Neural cell (in vitro differentiated cells): ENCODE measurements at regions not wholly inside any gene's neighbourhood (a gene's known extent, or its start where the extent isn't known, plus 50 kb on each side); places are given as distances from the start of the nearest gene placed in this dataset.

Source experiments
- H2AFZ ChIP-seq: fragments of 200-600, 300-800 bp; sonication (generic), shearing (Covaris generic); 2 replicates; pipeline ENCODE4 v1.6.0; 2014; ENCODE audit warnings: low read depth, mild to moderate bottlenecking, antibody characterized with exemption, low read length, moderate library complexity
- H3F3A ChIP-seq: fragments of 200-600 bp; shearing (Covaris generic); 2 replicates; pipeline ENCODE4 v1.6.1; 2016; ENCODE audit warnings: mild to moderate bottlenecking, moderate library complexity, mixed read lengths, antibody characterized with exemption, low read length; ENCODE audit not compliant: insufficient read depth, poor library complexity, severe bottlenecking
- H3K27ac ChIP-seq: fragments of 200-600, 300-800 bp; sonication (generic), shearing (Covaris generic); 2 replicates; pipeline ENCODE4 v1.5.1; 2014; ENCODE audit warnings: mild to moderate bottlenecking, low read length, moderate library complexity
- H3K27me3 ChIP-seq: fragments of 300-800, 200-600 bp; sonication (generic), shearing (Covaris generic); 2 replicates; pipeline ENCODE4 v1.6.0; 2014; ENCODE audit warnings: mild to moderate bottlenecking, low read depth, low read length, moderate library complexity; ENCODE audit not compliant: insufficient read depth
- H3K36me3 ChIP-seq: fragments of 300-800, 200-600 bp; sonication (generic), shearing (Covaris generic); 2 replicates; pipeline ENCODE4 v1.5.1; 2014; ENCODE audit warnings: mild to moderate bottlenecking, antibody characterized with exemption, low read length, moderate library complexity; ENCODE audit not compliant: insufficient read depth
- H3K4me2 ChIP-seq: fragments of 300-800, 200-600 bp; sonication (generic), shearing (Covaris generic); 2 replicates; pipeline ENCODE4 v1.6.0; 2014; ENCODE audit warnings: mild to moderate bottlenecking, low read length
- H3K4me3 ChIP-seq: fragments of 300-800, 200-600 bp; sonication (generic), shearing (Covaris generic); 2 replicates; pipeline ENCODE4 v1.5.1; 2014; ENCODE audit warnings: mild to moderate bottlenecking, low read length, moderate library complexity
- H3K79me2 ChIP-seq: fragments of 200-600 bp; shearing (Covaris generic); replicated peaks from 2 replicates; pipeline ENCODE4 v1.6.0; 2014; ENCODE audit warnings: mild to moderate bottlenecking, low read length, moderate library complexity; ENCODE audit not compliant: insufficient read depth
- H3K9ac ChIP-seq: fragments of 300-800, 200-600 bp; sonication (generic), shearing (Covaris generic); 2 replicates; pipeline ENCODE4 v1.6.1; 2016; ENCODE audit warnings: mild to moderate bottlenecking, low read length, mixed read lengths
- H3K9me2 ChIP-seq: fragments of 200-600 bp; shearing (Covaris generic); 2 replicates; pipeline ENCODE4 v1.6.1; 2016; ENCODE audit warnings: mild to moderate bottlenecking, low read length, mixed read lengths; ENCODE audit not compliant: insufficient read depth
- H3K9me3 ChIP-seq: fragments of 200-600, 300-800 bp; sonication (generic), shearing (Covaris generic); 2 replicates; pipeline ENCODE4 v1.6.1; 2016; ENCODE audit warnings: mild to moderate bottlenecking, mixed run types, low read length, moderate library complexity, mixed read lengths
- H4K20me1 ChIP-seq: fragments of 200-600 bp; shearing (Covaris generic); 2 replicates; pipeline ENCODE4 v1.6.1; 2016; ENCODE audit warnings: mild to moderate bottlenecking, mixed run types; ENCODE audit not compliant: insufficient read depth
- EP300 ChIP-seq: fragments of 450-650 bp; conservative IDR thresholded peaks from 2 replicates; pipeline ENCODE4 v1.6.1; 2014; ENCODE audit warnings: antibody characterized with exemption, mild to moderate bottlenecking, moderate library complexity; ENCODE audit not compliant: poor library complexity, severe bottlenecking
- EZH2 ChIP-seq: fragments of 200-600, 300-800 bp; shearing (Covaris generic), sonication (generic); IDR thresholded peaks from 2 replicates; pipeline ENCODE4 v1.6.1; 2014; ENCODE audit warnings: antibody characterized with exemption, low read length, borderline replicate concordance, mild to moderate bottlenecking; ENCODE audit not compliant: insufficient read depth, poor library complexity, severe bottlenecking
- MXI1 ChIP-seq: fragments of 450-650 bp; conservative IDR thresholded peaks from 2 replicates; pipeline ENCODE4 v1.6.1; 2014; ENCODE audit warnings: antibody characterized with exemption, mild to moderate bottlenecking; ENCODE audit not compliant: poor library complexity, severe bottlenecking
- POLR2AphosphoS5 ChIP-seq: IDR thresholded peaks from 2 replicates; pipeline ENCODE4 v1.6.1; 2012
- RAD21 ChIP-seq: fragments of 450-650 bp; conservative IDR thresholded peaks from 2 replicates; pipeline ENCODE4 v1.6.1; 2014; ENCODE audit warnings: antibody characterized with exemption, mild to moderate bottlenecking, moderate library complexity
- REST ChIP-seq: IDR thresholded peaks from 2 replicates; pipeline ENCODE4 v1.6.1; 2012; ENCODE audit warnings: borderline replicate concordance
- SMC3 ChIP-seq: fragments of 450-650 bp; conservative IDR thresholded peaks from 2 replicates; pipeline ENCODE4 v1.6.1; 2014; ENCODE audit warnings: antibody characterized with exemption, mild to moderate bottlenecking, moderate library complexity; ENCODE audit not compliant: poor library complexity
- TAF1 ChIP-seq: IDR thresholded peaks from 2 replicates; pipeline ENCODE4 v1.6.1; 2012; ENCODE audit warnings: low read depth
- TF ChIP-seq, protein P1 (sequence below): fragments of 450-650 bp; IDR thresholded peaks from 2 replicates; pipeline ENCODE4 v1.5.1; 2014; ENCODE audit warnings: antibody characterized with exemption, mild to moderate bottlenecking, moderate library complexity; ENCODE audit not compliant: poor library complexity, severe bottlenecking

DNA sequence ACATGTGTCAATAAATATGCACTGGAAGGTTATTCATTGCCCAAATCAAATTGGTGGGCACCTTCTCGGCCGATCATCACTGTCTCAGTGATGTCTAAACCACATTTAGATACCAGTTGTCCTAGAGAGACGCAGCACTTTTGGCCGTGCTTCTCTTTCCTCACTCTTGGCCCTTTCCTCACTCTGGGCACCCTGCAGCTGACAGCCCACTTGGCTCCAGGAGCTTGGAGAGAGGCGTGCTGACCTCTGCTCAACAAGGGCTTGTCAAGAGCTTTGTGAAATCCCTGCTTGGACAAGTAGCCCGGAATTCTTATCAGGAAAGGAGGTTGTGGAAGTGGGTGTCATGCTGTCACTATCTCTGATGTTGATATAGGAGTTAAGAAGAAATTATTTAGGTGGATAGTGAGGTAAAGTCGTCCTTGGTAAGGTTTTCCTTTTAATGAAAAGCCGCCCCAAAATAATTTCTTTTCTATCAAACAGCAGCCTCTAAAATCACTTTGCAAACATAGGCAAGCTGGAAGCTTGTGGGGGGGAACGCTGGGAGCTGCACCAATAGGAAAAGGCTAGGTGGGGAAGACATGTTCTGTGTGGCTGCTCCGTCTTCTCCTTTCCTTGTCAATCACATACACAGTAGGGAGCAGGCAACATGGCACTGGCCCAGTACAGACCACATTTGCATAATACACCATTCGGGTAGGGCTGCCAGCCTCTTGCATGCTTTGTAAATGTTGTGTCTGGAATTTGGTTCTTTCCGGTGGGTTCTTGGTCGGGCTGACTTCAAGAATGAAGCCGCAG lies 126.8 kb upstream of the UBE3A start:
- no peak overlapping the region for H3K9ac ChIP-seq
- no peaks in the 10 kb centered on the region for H3K79me2 ChIP-seq
- H4K20me1 ChIP-seq: no peaks in the 10 kb centered on the region
- no peaks in the 10 kb centered on the region for H3F3A ChIP-seq
- no peaks in the 10 kb centered on the region for H3K9me2 ChIP-seq
- no peak overlapping the region for H3K4me3 ChIP-seq
- H3K4me2 ChIP-seq: no peak overlapping the region
- H2AFZ ChIP-seq: no peak overlapping the region
- no peak overlapping the region for H3K27ac ChIP-seq
- H3K36me3 ChIP-seq: no peaks in the 10 kb centered on the region
- no peak for TF ChIP-seq MXI1
- TF ChIP-seq EZH2: no peak
- no peaks in the 10 kb centered on the region for H3K27me3 ChIP-seq
- no peaks in the 10 kb centered on the region for H3K9me3 ChIP-seq

DNA sequence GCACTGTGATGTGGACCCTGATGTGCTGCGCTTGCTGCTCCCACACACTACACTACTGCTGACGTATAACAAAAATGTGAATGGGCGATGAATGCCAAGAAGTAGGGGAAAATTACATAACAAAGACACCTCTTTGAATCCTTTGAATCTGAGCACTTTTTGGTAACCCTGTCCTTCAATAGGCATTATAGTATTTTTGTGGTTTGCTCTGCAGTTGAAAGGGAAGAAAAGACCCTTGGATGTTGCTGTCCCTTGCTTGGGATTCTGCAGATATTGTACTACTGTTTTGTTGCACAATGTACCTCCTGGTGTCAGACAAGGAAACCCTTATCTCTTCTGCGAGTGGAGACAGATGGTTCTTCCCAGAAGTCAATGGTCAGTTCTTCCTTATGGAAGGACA lies 124.8 kb upstream of the UBE3A start:
- Histone ChIP-seq H3K79me2 (no peaks in the 10 kb centered on the region), H3K27ac (no peak overlapping the region), H3K36me3 (no peaks in the 10 kb centered on the region), H2AFZ (no peak overlapping the region), H3K9ac (no peak overlapping the region), H3K9me3 (no peaks in the 10 kb centered on the region), H3K4me3 (no peak overlapping the region), H3K9me2 (no peaks in the 10 kb centered on the region), H3F3A (no peaks in the 10 kb centered on the region), H3K27me3 (no peaks in the 10 kb centered on the region), H4K20me1 (no peaks in the 10 kb centered on the region), H3K4me2 (no peak overlapping the region)
- TF ChIP-seq, protein P1, sequence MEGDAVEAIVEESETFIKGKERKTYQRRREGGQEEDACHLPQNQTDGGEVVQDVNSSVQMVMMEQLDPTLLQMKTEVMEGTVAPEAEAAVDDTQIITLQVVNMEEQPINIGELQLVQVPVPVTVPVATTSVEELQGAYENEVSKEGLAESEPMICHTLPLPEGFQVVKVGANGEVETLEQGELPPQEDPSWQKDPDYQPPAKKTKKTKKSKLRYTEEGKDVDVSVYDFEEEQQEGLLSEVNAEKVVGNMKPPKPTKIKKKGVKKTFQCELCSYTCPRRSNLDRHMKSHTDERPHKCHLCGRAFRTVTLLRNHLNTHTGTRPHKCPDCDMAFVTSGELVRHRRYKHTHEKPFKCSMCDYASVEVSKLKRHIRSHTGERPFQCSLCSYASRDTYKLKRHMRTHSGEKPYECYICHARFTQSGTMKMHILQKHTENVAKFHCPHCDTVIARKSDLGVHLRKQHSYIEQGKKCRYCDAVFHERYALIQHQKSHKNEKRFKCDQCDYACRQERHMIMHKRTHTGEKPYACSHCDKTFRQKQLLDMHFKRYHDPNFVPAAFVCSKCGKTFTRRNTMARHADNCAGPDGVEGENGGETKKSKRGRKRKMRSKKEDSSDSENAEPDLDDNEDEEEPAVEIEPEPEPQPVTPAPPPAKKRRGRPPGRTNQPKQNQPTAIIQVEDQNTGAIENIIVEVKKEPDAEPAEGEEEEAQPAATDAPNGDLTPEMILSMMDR: no peak
- no peak for TF ChIP-seq POLR2AphosphoS5
- TF ChIP-seq MXI1: no peak
- no peak for TF ChIP-seq TAF1
- TF ChIP-seq REST: no peak
- TF ChIP-seq SMC3: no peak
- TF ChIP-seq EZH2: no peak
- TF ChIP-seq RAD21: no peak
- TF ChIP-seq EP300: no peak

DNA sequence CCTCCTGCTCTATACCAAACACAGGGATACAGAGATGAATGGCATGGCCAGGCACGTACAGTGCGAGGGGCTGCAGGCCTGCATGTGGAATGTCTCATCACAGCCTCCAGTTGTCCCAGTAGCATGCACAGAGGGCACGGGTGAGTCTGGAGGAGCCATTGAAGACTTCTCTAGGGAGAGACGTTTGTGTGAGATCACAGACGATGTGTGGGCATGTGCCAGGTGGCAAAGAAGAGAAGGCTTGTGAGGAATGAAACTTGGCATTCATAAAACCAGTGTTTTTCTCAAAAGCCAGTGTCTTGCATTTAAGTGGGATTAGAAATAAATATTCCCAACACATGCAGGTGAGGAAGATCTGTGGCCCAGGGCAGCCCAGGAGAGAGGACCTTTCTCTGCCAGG lies 119.1 kb upstream of the UBE3A start:
- Histone ChIP-seq H3K9me2 (no peaks in the 10 kb centered on the region), H3K9me3 (no peaks in the 10 kb centered on the region), H3F3A (no peaks in the 10 kb centered on the region), H3K79me2 (no peaks in the 10 kb centered on the region), H3K36me3 (no peaks in the 10 kb centered on the region), H2AFZ (no peak overlapping the region), H3K9ac (no peak overlapping the region), H3K27me3 (no peaks in the 10 kb centered on the region), H3K4me2 (no peak overlapping the region), H4K20me1 (no peaks in the 10 kb centered on the region), H3K4me3 (no peak overlapping the region), H3K27ac (no peak overlapping the region)
- TF ChIP-seq SMC3 (no peak), RAD21 (no peak), EP300 (no peak)
